Islet precursor cell (in vitro differentiated cells): ENCODE measurements at regions not wholly inside any gene's neighbourhood (a gene's known extent, or its start where the extent isn't known, plus 50 kb on each side); places are given as distances from the start of the nearest gene placed in this dataset.

Experiments used
- DNase-seq: peaks from one replicate; pipeline ENCODE4 v3.0.0-alpha.2; 2018

DNA sequence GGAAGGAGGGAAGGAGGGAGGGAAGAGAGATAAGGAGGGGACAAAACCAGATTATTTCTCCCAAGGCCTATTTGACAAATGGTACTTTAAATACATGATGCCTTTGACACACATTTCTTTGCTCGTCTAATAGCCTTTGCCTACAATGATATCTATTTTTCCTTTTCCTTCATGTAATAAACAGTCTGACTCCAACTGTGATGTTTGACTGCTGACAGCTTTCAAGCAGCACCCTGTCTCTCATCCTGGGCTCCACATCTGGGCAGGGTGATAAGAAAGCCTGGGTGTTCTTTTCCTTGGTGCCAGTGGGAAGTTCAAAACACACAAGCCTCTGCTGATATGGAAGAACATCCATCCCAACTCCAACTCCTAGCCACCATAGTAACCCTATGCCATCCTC, 1277.7 kb upstream of the NXPH2 start:
- no peak for DNase-seq

DNA sequence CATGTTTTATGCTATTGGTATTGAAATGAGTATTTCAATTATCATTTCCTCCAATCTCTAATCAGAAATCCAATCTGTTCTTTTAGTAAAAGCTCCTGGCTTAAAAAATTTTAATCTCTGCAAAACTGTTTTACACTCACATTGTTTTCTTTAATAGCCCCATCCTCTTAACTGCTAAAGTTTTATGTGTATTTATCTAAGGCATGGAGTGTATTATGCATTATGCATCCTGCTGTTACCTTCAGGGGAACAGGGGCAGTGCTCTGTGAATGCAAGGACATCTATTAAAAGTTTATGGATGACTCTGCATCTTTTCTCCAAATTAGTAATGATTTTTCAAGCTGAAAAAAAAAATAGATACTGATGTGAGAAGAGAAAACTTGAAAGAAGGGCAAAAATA, 1261.6 kb upstream of the NXPH2 start:
- DNase-seq, result no peak

DNA sequence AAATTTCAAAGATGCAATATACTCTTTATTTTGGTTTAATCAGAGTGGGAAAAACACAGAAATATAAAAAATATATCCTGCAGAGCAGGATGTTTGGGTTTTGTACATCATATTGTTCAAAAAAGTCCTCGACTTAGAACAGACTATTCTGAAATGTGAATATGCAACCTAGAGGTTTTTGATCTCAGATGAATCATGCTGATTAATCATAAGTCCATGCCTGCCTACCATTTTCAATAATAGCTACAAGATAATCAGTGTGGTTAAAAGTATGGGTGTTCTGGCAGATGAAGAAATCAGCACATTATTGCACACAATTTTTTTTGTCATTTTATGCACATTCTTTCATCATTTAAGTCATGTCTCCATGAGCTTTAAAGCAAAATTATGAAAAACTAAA, 1261.0 kb upstream of the NXPH2 start:
- DNase-seq, result no peak

DNA sequence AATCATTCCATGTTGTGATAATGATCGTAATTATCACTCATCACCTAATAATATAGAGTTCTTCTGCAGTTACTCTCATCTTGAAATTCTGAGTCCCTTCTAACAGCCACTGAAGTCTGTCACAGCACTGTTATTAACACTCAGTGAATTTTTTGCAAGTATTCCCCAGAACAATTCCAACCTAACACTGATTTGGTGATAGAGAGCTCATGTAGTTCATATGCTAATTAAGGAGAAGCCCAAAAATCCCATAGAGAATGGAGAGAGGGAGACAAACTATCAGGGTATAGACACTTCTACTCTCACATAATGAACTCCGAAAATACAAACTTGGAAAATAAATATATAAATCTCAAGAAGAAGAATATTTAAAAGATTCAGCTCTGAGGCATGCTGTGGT, 1253.4 kb upstream of the NXPH2 start:
- DNase-seq, result no peak

DNA sequence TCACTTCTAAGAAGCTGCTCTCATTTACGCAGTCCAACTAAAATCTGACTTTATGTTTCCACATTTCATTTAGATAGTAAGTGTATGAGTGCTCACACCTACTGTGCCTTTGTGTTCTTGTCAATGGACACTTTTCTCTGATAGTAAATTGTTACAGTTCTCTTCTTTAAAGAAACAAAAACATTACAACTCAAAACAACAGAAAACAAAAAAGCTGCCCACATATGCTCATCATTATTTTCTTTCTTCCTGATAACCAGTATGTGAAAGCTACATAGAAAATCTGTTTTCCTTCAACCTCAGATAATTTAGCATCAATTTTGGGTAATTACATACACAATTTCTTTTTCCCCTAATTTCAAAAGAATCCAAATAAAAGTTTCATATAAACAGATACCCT, 1247.8 kb upstream of the NXPH2 start:
- no peak for DNase-seq

DNA sequence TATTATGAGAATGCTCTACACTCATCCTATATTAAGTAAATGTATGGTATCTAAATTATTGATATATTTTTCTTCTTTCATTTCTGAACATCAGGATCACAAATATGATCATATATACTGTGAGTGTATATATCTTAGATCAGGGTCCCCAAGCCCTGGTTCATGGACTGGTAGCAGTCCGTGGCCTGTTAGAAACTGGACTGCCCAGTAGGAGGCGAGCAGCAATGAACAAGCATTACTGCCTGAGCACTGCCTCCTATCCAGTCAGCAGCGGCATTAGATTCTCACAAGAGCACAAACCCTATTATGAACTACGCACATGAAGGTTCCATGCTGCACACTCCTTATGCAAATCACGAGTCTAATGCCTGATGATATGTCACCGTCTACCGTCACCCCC, 1247.1 kb upstream of the NXPH2 start:
- no peak for DNase-seq

DNA sequence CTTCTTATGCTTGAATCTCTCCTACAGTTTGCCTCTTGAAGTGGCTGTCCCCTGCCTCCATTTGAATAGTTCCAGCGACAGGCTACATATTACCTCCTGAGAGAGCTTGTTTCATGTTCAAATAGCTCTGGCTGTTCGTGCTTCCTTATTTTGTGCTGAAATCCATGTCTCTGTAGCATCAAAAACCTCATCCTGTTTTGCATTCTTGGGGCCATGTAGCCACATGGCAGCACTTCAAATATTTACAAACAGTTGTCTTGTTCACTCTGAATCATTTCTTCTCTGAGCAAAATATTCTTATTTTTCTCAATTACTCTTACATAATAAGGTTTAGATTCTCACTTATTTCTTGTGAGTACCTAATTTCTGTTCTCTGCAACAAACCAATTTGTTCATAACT, 1243.1 kb upstream of the NXPH2 start:
- no peak for DNase-seq

DNA sequence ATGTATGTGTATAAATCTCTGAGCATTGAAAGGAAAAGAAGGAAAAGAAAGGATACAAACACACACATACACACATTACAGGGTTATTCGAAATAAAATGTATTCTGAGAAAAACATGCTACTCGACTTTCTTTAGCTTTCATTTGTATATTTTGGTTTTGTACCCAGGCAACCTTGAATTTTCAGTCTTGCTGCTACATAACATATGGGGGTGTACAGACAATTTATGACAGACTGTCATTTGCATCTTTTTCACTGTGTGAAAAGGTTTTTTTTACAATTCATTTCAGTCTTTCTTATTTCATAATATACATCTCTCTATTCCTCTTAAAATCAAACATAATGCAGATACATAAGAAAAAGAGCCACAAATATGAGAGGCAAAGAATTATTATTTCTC, 1238.4 kb upstream of the NXPH2 start:
- no peak for DNase-seq

DNA sequence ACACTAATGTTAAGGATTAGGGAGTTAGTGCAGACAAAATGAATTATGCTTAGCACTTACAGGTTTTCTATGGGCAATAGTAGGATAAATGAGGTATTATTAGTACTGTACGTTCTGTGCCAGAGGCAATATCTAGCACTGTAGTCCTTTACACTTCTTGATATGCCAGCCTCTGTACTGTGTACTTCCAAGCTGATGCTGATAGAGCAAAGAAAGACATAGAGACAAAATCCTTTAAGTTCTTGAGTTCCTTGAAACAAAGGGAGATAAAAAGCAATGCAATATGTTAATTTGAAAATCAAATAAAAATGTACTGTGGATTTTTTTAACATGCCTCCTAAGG, 1234.0 kb upstream of the NXPH2 start:
- no peak for DNase-seq

DNA sequence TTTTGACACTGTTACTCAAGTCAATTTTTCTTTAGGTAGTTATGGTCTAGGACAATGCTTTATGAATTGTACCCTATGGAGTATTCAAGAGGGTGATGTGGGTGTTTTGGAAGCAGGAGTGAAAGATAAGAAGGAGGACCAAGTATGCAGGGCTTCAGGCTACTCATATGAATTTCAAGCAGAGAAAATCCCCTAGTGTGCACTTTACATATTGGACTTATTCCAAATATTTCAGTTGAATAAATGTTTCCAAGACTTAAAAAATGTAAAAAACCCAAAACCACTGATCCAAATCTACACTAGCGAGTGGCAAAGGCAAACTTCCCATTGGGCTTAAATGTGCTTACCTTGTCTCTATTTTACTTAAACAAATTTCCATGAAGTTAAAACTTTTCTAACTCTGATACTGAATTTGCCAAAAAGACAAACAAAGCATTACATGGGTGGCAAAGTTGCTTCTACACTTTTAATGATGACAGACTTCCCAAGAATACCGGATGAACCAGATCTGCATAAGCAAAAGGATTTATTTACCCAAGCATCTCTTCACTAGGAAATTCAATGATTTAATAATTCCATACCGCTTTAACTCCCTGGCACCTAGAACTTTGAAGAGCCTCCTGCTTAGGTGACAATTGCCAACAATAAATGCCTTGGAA, 1233.5 kb upstream of the NXPH2 start:
- DNase-seq, result no peak

DNA sequence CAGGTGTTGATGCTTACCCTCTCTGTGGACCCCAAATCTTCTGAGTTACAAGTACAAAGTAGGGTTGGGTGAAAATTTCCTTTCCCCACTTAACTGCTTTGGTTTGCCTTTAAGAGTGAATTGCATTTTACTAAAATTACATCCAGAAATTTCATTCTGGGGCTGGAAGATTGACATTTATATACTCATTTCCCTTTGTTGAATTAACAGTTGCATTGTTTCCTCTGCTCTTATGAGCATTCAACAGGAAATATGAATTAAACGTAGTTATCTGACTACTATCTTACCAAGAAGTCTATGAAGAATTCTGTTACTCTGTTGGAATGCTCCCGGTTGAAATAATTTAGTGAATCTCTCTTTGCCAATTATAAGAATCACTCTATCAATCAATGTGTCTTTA, 1231.1 kb upstream of the NXPH2 start:
- DNase-seq, result no peak

DNA sequence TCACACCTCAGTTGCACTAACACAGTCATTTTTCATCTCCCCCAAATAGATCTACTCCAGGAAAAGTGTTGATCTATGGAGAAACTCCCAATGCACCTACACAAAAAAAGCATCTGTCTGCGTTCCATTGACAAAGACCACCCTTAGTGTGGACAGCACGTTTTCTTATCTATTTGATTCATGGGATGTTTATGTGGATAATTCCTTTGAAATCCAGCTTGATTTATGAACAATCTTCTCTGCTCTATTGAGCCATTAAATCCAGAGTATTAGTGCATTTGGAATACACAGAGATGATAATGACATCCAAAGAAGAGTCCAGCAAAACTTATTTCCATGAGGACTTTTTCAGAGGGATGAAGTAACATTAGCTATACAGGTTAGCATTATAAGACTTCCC, 1221.9 kb upstream of the NXPH2 start:
- no peak for DNase-seq

DNA sequence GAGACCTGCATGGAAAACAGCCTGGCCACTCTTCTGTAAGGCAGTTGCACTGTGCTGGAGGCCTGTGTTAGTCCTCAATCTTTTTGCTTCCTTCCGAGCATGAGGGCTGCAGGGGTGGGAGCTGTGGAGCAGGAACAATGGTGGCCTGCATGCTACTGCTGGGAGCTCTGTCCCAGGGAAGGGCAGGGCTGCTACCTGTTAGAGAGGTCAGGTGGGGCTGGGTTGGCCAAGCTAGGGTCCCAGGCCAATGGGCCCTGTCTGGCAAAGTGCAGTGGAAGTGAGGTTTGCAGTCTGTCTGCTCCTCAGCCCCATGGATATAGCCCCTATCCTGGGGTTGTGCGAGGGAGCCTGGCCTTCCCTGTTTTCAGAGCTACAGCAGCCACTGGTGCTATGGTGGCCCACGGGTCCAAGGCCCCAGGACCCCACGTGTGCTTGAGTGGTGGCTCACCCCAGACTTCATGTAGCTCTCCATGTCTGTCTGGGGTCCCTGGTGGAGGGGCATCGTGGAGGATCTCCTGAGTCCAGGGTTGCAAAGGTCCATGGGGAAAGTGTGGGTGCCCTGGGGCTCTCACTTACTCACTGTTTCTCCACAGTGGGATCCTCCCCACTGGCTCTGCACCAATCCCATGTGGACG, 1212.6 kb upstream of the NXPH2 start:
- no peak for DNase-seq

DNA sequence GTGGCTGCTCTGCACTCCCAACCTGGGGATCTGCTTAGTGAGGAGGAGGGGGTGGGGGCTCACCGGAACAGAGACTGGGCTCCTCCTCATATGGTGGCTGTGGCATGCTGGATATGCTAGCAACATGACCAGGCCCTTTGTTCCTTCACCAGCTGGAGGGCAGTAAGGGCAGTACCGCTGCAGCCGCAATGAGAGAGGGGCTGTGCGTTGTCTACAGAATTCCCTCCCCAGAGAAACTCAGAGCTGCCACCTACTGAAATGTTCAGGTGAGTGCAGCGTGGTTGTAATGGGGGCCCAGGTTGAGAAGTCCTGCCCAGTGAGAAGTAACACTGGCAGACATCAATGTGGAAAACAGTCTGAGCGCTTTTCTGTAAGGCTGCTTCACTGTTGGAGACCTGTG, 1211.9 kb upstream of the NXPH2 start:
- DNase-seq, result peak; percentile 68

DNA sequence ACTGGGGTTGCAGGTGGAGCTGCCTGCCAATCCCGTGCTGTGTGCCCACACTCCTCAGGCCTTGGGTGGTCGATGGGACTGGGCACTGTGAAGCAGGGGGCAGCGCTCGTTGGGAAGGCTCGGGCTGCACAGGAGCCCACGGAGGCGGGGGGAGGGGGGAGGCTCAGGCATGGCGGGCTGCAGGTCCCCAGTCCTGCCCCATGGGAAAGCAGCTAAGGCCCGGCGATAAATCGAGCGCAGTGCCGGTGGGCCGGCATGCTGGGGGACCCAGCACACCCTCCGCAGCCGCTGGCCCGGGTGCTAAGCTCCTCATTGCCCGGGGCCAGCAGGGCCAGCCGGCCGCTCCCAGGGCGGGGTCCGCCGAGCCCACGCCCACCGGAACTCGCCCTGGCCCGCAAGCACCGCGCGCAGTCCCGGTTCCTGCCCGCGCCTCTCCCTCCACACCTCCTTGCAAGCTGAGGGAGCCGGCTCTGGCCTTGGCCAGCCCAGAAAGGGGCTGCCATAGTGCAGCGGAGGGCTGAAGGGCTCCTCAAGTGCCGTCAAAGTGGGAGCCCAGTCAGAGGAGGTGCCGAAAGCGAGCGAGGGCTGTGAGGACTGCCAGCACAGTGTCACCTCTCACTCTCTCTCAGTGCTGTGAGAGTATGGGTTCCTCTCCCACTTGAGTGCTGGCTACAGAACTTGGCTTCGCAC, 1210.6 kb upstream of the NXPH2 start:
- DNase-seq, result no peak

DNA sequence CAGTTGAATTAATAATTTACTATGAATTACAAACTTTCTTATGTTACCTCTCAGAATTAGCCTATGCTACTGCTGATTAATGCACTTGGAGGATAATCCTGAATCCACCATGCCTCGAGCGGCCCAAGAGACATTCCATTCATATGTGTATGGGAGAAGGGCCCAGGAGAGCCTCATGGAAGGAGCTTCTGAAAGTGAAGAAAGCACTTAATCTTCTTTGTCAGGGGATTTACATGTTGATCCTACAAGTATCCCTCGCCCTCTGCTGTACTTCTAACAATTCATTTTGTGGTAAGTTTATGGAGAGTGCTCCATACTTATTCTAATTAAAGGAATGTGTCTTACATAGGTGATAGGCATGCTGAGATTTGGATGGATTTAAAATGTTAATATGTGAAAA, 1189.1 kb upstream of the NXPH2 start:
- DNase-seq, result no peak

DNA sequence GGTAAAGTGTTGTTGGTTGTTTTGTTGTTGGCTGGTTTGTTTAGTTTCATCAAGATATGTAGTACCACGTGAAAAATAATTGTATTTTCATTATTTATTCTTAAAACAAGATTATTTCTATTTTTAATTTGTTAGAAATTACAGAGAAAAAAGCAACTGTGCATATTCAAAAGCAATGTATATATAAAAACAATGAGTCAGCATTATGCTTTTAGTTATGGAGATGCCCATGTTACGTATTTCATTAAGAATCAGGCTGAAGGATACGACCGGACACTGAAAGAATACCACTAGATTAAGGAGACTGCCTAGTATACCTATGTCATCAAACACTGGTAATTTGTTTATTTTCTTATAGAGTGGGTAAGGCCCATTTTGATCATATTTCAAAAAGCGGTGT, 1188.4 kb upstream of the NXPH2 start:
- no peak for DNase-seq

DNA sequence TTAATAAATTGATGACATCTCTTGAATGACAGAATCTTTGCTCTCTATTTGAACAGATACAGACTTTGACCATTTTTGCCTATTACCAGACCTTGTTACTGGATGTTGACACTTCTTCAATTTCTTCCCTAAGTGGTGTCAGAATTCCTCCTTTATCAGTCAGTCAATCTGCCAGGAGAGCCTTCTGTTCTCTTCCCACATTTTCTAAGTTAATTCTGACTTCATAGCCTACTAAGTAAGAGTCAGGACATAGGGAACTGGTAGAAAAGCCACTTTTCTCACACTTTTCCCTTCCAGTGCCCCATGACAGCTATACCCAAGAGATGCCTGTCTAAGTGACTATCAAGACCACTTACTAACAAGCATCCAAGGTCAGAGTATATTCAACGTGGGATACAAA, 1187.5 kb upstream of the NXPH2 start:
- no peak for DNase-seq

DNA sequence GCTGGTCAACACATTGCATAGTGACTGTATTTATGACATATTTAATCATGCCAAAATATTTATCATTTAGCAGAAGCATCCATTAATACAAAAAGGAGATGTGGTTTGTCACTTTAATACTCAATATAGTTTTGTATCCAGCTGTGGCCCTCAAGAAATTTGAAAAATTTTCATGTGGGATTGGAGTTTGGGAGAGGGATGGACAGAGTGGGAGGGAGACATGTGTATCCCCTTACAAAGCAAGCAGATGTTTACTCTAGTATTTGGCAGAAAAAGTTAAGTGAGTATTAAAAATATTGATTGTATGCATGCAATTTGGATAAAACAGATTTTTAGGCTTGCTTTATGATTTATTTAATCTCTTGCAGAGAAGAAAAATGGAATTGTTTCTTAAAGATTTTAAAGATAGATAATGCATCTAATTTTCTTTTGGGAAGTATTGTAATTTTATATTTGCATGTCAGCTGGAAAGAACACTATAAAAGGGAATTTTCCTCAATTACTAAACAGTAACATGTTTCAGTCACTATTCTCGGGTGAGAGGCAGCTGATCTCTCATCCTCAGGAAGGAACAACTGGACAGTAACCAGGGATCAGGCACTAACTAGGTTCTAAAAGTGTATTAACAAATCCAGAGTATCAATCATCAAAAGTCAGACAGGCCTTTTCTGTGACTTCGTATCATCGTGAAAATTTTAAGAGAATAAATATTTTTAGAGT, 1184.7 kb upstream of the NXPH2 start:
- no peak for DNase-seq

DNA sequence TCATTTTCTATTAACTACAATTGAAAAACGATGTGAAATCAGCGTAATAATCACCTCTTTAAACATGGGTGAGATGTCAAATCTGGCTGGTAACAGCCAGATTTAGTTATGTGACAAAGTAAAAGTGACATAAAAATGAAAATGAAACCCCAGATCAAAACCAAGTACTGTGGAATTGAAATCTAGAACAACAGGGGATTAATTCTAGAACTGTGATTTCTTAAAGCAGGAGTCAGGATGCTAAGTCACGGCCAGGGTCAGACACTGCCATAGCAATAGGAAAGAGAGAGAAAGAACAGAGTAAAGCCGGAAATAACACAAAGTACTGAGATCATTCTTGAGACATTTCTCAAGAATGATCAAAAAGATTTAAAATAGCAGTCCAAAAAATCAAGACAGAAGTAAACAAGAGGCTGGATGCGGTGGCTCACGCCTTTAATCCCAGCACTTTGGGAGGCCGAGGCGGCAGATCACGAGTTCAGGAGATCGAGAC, 1183.7 kb upstream of the NXPH2 start:
- DNase-seq, result no peak

DNA sequence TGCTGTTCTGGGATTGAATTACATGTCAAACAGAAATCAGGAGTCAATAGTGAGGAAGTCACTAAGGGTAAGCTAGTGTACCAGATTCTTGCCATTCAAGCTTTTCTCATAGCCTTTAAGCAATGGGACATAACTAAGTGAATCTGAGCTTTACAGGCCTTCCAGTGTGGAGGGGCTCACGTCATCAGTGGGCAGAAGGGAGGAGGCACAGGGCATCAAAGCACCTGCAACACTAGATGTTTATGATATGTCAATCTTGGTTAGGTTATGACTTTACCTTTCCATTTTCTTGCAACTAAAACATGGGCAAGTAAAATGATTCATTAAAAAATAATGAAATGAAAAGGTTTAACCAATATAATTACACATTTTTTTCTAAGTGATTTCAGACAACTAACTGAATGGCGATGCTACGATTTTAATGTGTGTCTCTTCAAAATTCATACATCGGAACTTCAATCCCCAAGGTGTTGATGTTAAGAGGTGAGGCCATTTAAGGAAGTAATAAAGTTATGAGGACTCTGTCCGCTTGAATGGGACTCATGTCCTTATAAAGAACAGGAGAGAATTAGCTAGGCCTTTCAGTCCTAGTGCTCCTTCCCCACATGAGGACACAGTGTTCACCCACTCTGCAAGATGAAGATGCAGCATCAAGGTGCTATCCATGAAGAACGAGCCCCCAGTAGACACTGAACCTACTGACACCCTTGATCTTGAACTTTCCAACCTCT, 1169.2 kb upstream of the NXPH2 start:
- DNase-seq, result no peak

DNA sequence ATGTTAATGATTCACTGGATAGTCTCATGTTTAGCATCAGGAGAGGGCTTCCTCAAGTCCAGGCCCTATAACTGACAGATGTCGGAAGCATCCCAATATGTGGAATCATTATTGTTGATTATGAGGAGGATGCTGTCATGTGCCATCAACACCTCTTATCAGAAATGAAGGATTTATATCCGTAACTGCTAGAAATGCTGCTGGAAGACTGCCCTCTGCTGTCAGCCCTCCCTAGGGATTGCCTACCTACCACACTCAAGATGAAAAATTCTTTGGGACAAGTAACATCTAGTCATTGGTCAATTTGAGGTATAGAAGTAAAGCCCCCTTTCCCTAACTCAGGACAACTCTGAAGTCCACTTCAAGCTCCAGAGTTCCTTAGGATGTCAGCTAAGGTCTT, 1166.5 kb upstream of the NXPH2 start:
- DNase-seq, result no peak

DNA sequence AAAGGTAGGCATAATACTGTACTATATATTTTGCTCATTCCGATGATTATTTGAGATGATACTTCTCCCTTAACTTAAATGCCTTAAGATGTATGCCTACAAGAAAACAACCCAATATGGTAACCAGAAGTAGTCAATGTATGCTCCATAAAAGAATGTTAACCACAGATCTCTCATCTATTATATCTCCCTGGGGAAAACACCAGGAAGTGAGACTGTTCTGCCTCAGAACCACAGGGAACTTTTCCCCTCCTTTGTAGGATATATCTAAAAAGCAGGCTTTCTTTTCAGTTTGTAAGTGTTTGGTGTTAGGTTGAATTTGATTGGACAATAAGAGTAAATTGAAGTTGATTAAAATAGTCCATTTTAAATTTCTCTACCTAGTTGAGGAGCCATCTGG, 1160.5 kb upstream of the NXPH2 start:
- no peak for DNase-seq
